GM12878 (cell line): ENCODE measurements at regions not wholly inside any gene's neighbourhood (a gene's known extent, or its start where the extent isn't known, plus 50 kb on each side); places are given as distances from the start of the nearest gene placed in this dataset.

ENCODE experiments used
- RUNX3 ChIP-seq: IDR thresholded peaks from 2 replicates; pipeline ENCODE4 v1.6.1; 2012; ENCODE audit warnings: low read length, inconsistent platforms
- TF ChIP-seq, protein P1 (sequence below): IDR thresholded peaks from 2 replicates; pipeline ENCODE4 v1.6.1; 2012; ENCODE audit warnings: mild to moderate bottlenecking, low read depth, low read length

DNA sequence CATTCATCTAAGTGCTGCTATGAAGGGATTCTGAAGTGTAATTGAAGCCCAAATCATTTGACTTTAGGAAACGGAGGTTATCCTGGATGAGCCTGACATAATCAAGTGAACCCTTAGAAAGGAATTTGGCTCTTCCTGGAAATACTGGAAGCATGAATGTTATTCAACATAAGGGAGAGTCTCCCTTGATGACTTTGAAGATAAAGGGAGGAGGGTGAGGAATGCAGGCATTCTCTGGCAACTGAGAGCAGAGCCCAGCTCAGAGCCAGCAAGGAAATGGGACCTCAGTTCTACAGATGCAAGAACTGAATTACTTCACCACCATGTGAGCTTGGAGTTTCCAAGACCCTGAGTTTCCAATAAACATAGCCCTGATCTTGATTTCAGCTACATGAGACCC is 168.2 kb downstream of the DLL1 start:
- TF ChIP-seq, protein P1, sequence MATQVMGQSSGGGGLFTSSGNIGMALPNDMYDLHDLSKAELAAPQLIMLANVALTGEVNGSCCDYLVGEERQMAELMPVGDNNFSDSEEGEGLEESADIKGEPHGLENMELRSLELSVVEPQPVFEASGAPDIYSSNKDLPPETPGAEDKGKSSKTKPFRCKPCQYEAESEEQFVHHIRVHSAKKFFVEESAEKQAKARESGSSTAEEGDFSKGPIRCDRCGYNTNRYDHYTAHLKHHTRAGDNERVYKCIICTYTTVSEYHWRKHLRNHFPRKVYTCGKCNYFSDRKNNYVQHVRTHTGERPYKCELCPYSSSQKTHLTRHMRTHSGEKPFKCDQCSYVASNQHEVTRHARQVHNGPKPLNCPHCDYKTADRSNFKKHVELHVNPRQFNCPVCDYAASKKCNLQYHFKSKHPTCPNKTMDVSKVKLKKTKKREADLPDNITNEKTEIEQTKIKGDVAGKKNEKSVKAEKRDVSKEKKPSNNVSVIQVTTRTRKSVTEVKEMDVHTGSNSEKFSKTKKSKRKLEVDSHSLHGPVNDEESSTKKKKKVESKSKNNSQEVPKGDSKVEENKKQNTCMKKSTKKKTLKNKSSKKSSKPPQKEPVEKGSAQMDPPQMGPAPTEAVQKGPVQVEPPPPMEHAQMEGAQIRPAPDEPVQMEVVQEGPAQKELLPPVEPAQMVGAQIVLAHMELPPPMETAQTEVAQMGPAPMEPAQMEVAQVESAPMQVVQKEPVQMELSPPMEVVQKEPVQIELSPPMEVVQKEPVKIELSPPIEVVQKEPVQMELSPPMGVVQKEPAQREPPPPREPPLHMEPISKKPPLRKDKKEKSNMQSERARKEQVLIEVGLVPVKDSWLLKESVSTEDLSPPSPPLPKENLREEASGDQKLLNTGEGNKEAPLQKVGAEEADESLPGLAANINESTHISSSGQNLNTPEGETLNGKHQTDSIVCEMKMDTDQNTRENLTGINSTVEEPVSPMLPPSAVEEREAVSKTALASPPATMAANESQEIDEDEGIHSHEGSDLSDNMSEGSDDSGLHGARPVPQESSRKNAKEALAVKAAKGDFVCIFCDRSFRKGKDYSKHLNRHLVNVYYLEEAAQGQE, result no peak
- no peak for TF ChIP-seq RUNX3
